ENCODE measurements at regions not wholly inside any gene's neighbourhood (a gene's known extent, or its start where the extent isn't known, plus 50 kb on each side); places are given as distances from the start of the nearest gene placed in this dataset.
A peak's percentile ranks its signal among the peaks of the same experiment; 100 is the strongest.

GRCh38 chr9:113646946-113647914, 183.7 kb downstream of the RGS3 start:
- no peak for DNase-seq

GRCh38 chr9:113648048-113648447, 184.5 kb downstream of the RGS3 start:
- DNase-seq, result no peak

- no peak for DNase-seq
Observed at GRCh38 chr9:113648586-113648985, 185.1 kb downstream of the RGS3 start.

- no peak for DNase-seq
Observed at GRCh38 chr9:113649054-113649453, 185.5 kb downstream of the RGS3 start.

GRCh38 chr9:113649855-113650206, 186.3 kb downstream of the RGS3 start:
- DNase-seq, result no peak

GRCh38 chr9:113650207-113651131, 186.9 kb downstream of the RGS3 start:
- no peak for DNase-seq

- DNase-seq, result no peak
Observed at GRCh38 chr9:113651896-113652295, 188.4 kb downstream of the RGS3 start.

- DNase-seq, result no peak
Observed at GRCh38 chr9:113652355-113653152, 189.0 kb downstream of the RGS3 start.

- no peak for DNase-seq
Observed at GRCh38 chr9:113653746-113654604, 190.4 kb downstream of the RGS3 start.

GRCh38 chr9:113654605-113655428, 191.3 kb downstream of the RGS3 start:
- no peak for DNase-seq

GRCh38 chr9:113656771-113657670, 193.5 kb downstream of the RGS3 start:
- no peak for DNase-seq

GRCh38 chr9:113657765-113658544, 194.4 kb downstream of the RGS3 start:
- peak; percentile 48 to 73 (median 64) for DNase-seq

- no peak for DNase-seq
Observed at GRCh38 chr9:113658545-113658895, 195.0 kb downstream of the RGS3 start.

- DNase-seq, result no peak
Observed at GRCh38 chr9:113659039-113659438, 195.5 kb downstream of the RGS3 start.

- DNase-seq, result no peak
Observed at GRCh38 chr9:113659740-113660139, 196.2 kb downstream of the RGS3 start.

GRCh38 chr9:113660196-113660595, 196.7 kb downstream of the RGS3 start:
- no peak for DNase-seq

GRCh38 chr9:113661074-113661473, 197.5 kb downstream of the RGS3 start:
- DNase-seq, result no peak

- DNase-seq, result no peak
Observed at GRCh38 chr9:113664181-113664875, 200.8 kb downstream of the RGS3 start.
